ENCODE measurements at regions not wholly inside any gene's neighbourhood (a gene's known extent, or its start where the extent isn't known, plus 50 kb on each side); places are given as distances from the start of the nearest gene placed in this dataset.

GRCh38 chrX:44042751-44043150, 69.6 kb upstream of the NDP start:
- Histone ChIP-seq H3K4me3 (replicated peaks in 1 of 3; ENCODE audit: insufficient read depth in 1 of 3, low read depth in 1 of 3, low read length in 3 of 3) (no peak overlapping the region), H3K9ac (replicated peaks; ENCODE audit: extremely low read depth, insufficient read depth, low read length) (no peak overlapping the region), H2AFZ (ENCODE audit: low read depth, low read length) (no peak overlapping the region), H3K79me2 (ENCODE audit: control insufficient read depth, insufficient read depth, low read length) (no peaks in the 10 kb centered on the region), H3K9me3 (replicated peaks; ENCODE audit: control insufficient read depth, insufficient read depth, low read length) (no peaks in the 10 kb centered on the region), H3K27me3 (ENCODE audit: control insufficient read depth in 2 of 2, insufficient read depth in 2 of 2, low read length in 2 of 2) (no peaks in the 10 kb centered on the region), H3K27ac (ENCODE audit: insufficient read depth, low read depth, low read length) (no peak overlapping the region), H4K20me1 (replicated peaks; ENCODE audit: control insufficient read depth, extremely low read depth, insufficient read depth, low read length) (no peaks in the 10 kb centered on the region), H3K4me1 (ENCODE audit: control insufficient read depth, extremely low read depth, insufficient read depth, low read length) (no peaks in the 10 kb centered on the region), H3K4me2 (ENCODE audit: insufficient read depth, low read length) (no peak overlapping the region), H3K36me3 (ENCODE audit: control insufficient read depth in 2 of 2, extremely low read depth in 1 of 2, insufficient read depth in 2 of 2, low read length in 2 of 2) (no peaks in the 10 kb centered on the region), H3K9me1 (replicated peaks; ENCODE audit: control insufficient read depth, extremely low read depth, insufficient read depth, low read length) (no peaks in the 10 kb centered on the region)
- TF ChIP-seq FOS (IDR thresholded peaks at IDR 0.05; ENCODE audit: borderline replicate concordance, insufficient read depth, low read length) (no peak), POLR2A (IDR thresholded peaks at IDR 0.05; ENCODE audit: low read depth, low read length) (no peak), POLR2AphosphoS5 (IDR thresholded peaks at IDR 0.05; ENCODE audit: insufficient read depth, low read depth, low read length) (no peak), MYC (IDR thresholded peaks at IDR 0.05; ENCODE audit: low read depth, low read length) (no peak), GATA2 (IDR thresholded peaks at IDR 0.05; ENCODE audit: insufficient read depth, insufficient read length, low read depth, low read length) (no peak), MAX (IDR thresholded peaks at IDR 0.05; ENCODE audit: insufficient read depth, insufficient read length) (no peak), CTCF (IDR thresholded peaks at IDR 0.05; ENCODE audit: extremely low read depth in 1 of 2, insufficient read depth in 1 of 2, low read depth in 1 of 2, low read length in 2 of 2) (no peak), EZH2 (IDR thresholded peaks at IDR 0.05; ENCODE audit: borderline replicate concordance, low read depth, low read length, severe bottlenecking) (no peak), JUN (IDR thresholded peaks at IDR 0.05; ENCODE audit: borderline replicate concordance, insufficient read depth, insufficient read length, low read depth) (no peak)
- CTCF ChIA-PET = interaction anchor here (1.1 to 2.4 kb wide), 2 partner anchors 10 to 84 kb away, joined by 4 to 8 read pairs; no protein-coding TSS in a partner anchor
- POLR2A ChIA-PET = no interaction called here
- DNase-seq (ENCODE audit: low read depth, low spot score) (no peak), FAIRE-seq (no peak)
- no TSS peak for BruUV-seq (replicated peaks)
- dilution Hi-C loops (cut with MboI; ENCODE audit: extremely low pct_ligation_motif_present, low sequenced_read_pairs) = no loop called here
- intact Hi-C loops (cut with micrococcal nuclease) = no loop called here
